Lower leg skin (tissue), 4 donors: ENCODE measurements at regions not wholly inside any gene's neighbourhood (a gene's known extent, or its start where the extent isn't known, plus 50 kb on each side); places are given as distances from the start of the nearest gene placed in this dataset.
"Not testable (repeated sequence)": the region's sequence is repeated elsewhere in the genome, so short reads cannot be mapped to it uniquely, and the experiment has no call there.

Source experiments
- DNase-seq, 2 donors: peaks; one replicate each; pipeline ENCODE4 v3.0.0-alpha.2; 2019; ENCODE audit warnings: low spot score in 2 of 2
- H3K4me3 ChIP-seq: fragments of 200-600 bp; sonication (generic); 2 replicates; pipeline ENCODE4 v1.5.1; 2017; ENCODE audit warnings: mild to moderate bottlenecking, low read depth; ENCODE audit not compliant: poor library complexity, severe bottlenecking
- CTCF ChIP-seq, 3 donors: fragments of 450-650 bp; IDR thresholded peaks; one replicate each; pipeline ENCODE4 v1.5.1; 2016; ENCODE audit warnings: antibody characterized with exemption in 3 of 3, mild to moderate bottlenecking in 3 of 3, moderate library complexity in 2 of 3
- POLR2A ChIP-seq, 2 donors: fragments of 450-650 bp; IDR thresholded peaks; one replicate each; pipeline ENCODE4 v1.6.1; 2016 to 2017; ENCODE audit warnings: antibody characterized with exemption in 2 of 2, mild to moderate bottlenecking in 1 of 2, moderate library complexity in 1 of 2
- WGBS, 2 donors: methylation state at CpG; one replicate each; pipeline ENCODE4 v1.1.5; 2018; 5-methylcytosine and 5-hydroxymethylcytosine counted together
- intact Hi-C: fragments of 100-400 bp; cut with DNase I; formaldehyde crosslinking; loops from one replicate; pipeline ENCODE4 v1.15.0; 2023; ENCODE audit warnings: low total_unique reads

DNA sequence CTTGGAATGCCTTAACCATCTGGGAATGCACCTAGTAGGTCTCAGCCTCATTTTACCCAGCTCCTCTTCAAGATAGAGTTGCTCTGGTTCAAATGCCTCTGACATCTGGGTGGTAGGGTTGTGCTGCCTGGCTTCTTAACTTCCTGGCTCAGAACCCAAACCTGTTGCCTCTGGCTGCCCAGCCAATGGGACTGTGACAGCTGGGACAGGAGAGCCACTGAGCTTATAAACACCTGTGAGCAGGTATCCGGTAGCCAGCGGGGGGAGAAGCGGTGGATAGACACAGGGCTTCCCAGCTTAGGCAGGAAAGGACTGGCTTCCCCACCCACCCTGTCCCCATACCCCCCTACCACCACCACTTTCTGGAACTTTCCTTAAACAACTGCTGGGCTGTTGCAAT lies 115.8 kb upstream of the CARD11 start:
- no peak for DNase-seq
- intact Hi-C loops: no loop called here
- H3K4me3 ChIP-seq: no peak overlapping the region
- WGBS, 2 donors: 58 to 69% methylated on average over 3 of the region's 3 CpGs
- no peak for TF ChIP-seq CTCF (IDR thresholded peaks at IDR 0.05)

DNA sequence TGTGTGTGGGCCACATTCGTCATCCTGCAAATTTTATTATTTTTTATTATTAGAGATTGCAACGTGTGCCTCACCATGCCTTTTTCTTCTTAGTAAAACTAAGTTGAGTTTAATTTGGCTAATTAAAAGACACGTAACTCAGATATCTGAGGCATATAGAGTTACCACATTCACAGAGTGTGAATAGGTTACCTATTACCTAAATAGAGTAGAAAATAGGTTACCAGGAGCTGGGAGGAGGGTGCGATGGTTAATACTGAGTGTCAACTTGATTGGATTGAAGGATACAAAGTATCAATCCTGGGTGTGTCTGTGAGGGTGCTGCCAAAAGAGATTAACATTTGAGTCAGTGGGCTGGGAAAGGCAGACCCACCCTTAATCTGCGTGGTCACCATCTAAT lies 116.3 kb upstream of the CARD11 start:
- H3K4me3 ChIP-seq, intact Hi-C loops, DNase-seq: not testable (repeated sequence)
- WGBS, 2 donors: 80 to 83% methylated on average over 5 of the region's 5 CpGs

GRCh38 chr7:3162289-3162688 lies 118.6 kb upstream of the CARD11 start:
- no peak for DNase-seq
- H3K4me3 ChIP-seq: no peak overlapping the region
- 72 to 86% methylated on average over 2 of the region's 2 CpGs for WGBS, 2 donors
- TF ChIP-seq POLR2A (IDR thresholded peaks at IDR 0.05) (no peak), CTCF (IDR thresholded peaks at IDR 0.05) (no peak)
- intact Hi-C loops: no loop called here

DNA sequence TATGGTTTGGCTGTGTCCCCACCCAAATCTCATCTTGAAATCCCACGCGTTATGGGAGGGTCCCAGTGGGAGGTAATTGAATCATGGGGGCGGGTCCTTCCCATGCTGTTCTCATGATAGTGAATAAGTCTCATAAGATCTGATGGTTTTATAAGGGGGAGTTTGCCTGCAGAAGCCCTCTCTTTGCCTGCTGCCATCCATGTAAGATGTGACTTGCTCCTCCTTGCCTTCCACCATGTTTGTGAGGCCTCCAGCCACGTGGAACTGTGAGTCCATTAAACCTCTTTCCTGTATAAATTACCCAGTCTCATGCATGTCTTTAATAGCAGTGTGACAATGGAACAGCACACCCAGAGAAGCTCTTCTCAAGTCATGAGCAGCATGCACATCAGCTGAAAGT lies 119.1 kb upstream of the CARD11 start:
- H3K4me3 ChIP-seq, DNase-seq, intact Hi-C loops: not testable (repeated sequence)
- 62 to 79% methylated on average over 4 of the region's 4 CpGs for WGBS, 2 donors

GRCh38 chr7:3164380-3164792 lies 120.7 kb upstream of the CARD11 start:
- no peak for TF ChIP-seq CTCF (IDR thresholded peaks at IDR 0.05)
- WGBS, 2 donors: 30 to 35% methylated on average over 10 of the region's 10 CpGs
- intact Hi-C loops: no loop called here
- DNase-seq: no peak
- H3K4me3 ChIP-seq: no peak overlapping the region

DNA sequence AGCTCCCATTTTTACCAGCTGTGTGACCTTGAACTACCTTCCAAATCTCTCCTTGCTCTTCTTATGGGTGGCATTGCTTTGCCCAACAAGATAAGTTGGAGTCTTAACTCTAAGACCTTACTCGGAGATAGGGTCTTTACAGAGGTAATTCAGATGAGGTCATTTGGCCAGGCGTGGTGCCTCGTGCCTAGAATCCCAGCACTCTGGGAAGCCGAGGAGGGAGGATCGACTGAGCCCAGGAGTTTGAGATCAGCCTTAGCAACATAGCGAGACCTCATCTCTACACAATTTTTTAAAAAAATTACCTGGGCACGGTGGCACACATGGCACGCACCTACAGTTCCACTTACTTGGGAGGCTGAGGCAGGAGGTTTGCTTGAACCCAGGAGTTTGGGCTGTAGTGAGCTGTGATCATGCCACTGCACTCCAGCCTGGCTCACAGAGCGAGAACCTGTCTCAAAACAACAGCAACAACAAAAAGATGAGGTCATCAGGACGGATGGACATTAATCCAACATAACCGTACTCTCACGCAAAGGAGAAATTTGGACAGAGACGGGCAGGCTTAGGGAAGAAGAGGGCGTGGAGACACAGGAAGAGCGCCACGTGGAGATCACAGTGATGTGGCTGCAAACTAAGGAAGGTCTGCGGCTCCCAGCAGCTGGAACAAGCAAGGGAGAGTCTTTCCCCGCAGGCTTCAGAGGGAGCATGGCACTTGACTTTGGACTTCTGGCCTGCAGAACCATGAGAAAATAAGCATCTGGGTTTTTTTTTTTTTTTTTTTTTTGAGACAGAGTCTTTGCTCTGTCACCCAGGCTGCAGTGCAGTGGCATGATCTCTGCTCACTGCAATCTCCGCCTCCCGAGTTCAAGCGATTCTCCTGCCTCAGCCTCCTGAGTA lies 122.3 kb upstream of the CARD11 start:
- WGBS, 2 donors: 84 to 85% methylated on average over 21 of the region's 21 CpGs
- no peak for TF ChIP-seq CTCF (IDR thresholded peaks at IDR 0.05)
- no peak for TF ChIP-seq POLR2A (IDR thresholded peaks at IDR 0.05)
- no peak overlapping the region for H3K4me3 ChIP-seq
- intact Hi-C loops: no loop called here
- no peak for DNase-seq

- no peak for DNase-seq
- no peak overlapping the region for H3K4me3 ChIP-seq
- intact Hi-C loops: no loop called here
- WGBS, 2 donors: 63 to 68% methylated on average over 5 of the region's 5 CpGs
- TF ChIP-seq CTCF (IDR thresholded peaks at IDR 0.05) (no peak), POLR2A (IDR thresholded peaks at IDR 0.05) (no peak)
Measured at GRCh38 chr7:3167551-3167950, 123.9 kb upstream of the CARD11 start.
